Keratinocyte (primary cell): ENCODE measurements at regions not wholly inside any gene's neighbourhood (a gene's known extent, or its start where the extent isn't known, plus 50 kb on each side); places are given as distances from the start of the nearest gene placed in this dataset.

Source experiments
- DNase-seq: peaks from one replicate; pipeline ENCODE4 v3.0.0-alpha.2; 2011; ENCODE audit warnings: low read depth, missing footprints, low spot score
- FAIRE-seq: peaks from 2 replicates; lab custom pipeline; 2011; peaks lifted over from hg19 to GRCh38; lab: Jason Lieb, UNC
- H2AFZ ChIP-seq: 2 replicates; pipeline ENCODE4 v1.6.0; 2012; ENCODE audit warnings: low read length, control low read depth, inconsistent platforms; ENCODE audit not compliant: control insufficient read depth
- H3K27ac ChIP-seq: 2 replicates; pipeline ENCODE4 v1.5.1; 2011; ENCODE audit warnings: low read length; ENCODE audit not compliant: control insufficient read depth, insufficient read depth
- H3K27me3 ChIP-seq: 3 replicates; pipeline ENCODE4 v1.6.0; 2011; ENCODE audit warnings: low read length; ENCODE audit not compliant: control insufficient read depth, insufficient read depth; ENCODE audit errors: extremely low read depth
- H3K36me3 ChIP-seq, 2 experiments: 2 replicates in 1 of 2; 3 replicates in 1 of 2; pipeline ENCODE4 v1.5.1; 2011; ENCODE audit warnings: low read length in 2 of 2, mild to moderate bottlenecking in 1 of 2; ENCODE audit not compliant: control insufficient read depth in 2 of 2, insufficient read depth in 2 of 2; ENCODE audit errors: extremely low read depth in 1 of 2
- H3K4me1 ChIP-seq: 3 replicates; pipeline ENCODE4 v1.5.1; 2011; ENCODE audit warnings: low read length; ENCODE audit not compliant: control insufficient read depth, insufficient read depth; ENCODE audit errors: extremely low read depth
- H3K4me2 ChIP-seq: 3 replicates; pipeline ENCODE4 v1.6.0; 2011; ENCODE audit warnings: low read depth, low read length; ENCODE audit not compliant: control insufficient read depth, insufficient read depth; ENCODE audit errors: extremely low read depth
- H3K4me3 ChIP-seq, 3 experiments: fragments of 200-600 bp in 1 of 3; sonication (generic) in 1 of 3; 2 replicates in 2 of 3; 3 replicates in 1 of 3; pipeline ENCODE4 v1.5.1; 2011 to 2016; ENCODE audit warnings: low read length in 3 of 3, mild to moderate bottlenecking in 3 of 3, control low read depth in 2 of 3, inconsistent platforms in 1 of 3, low read depth in 1 of 3, mixed read lengths in 1 of 3, mixed run types in 1 of 3, moderate library complexity in 1 of 3; ENCODE audit not compliant: control insufficient read depth in 2 of 3, insufficient read depth in 2 of 3; ENCODE audit errors: extremely low read depth in 1 of 3
- H3K79me2 ChIP-seq: 2 replicates; pipeline ENCODE4 v1.6.0; 2012; ENCODE audit warnings: low read length; ENCODE audit not compliant: control insufficient read depth, insufficient read depth
- H3K9ac ChIP-seq: 3 replicates; pipeline ENCODE4 v1.6.0; 2011; ENCODE audit warnings: low read length; ENCODE audit not compliant: control insufficient read depth, insufficient read depth; ENCODE audit errors: extremely low read depth
- H3K9me1 ChIP-seq: 3 replicates; pipeline ENCODE4 v1.6.0; 2011; ENCODE audit warnings: low read length; ENCODE audit not compliant: control insufficient read depth, insufficient read depth; ENCODE audit errors: extremely low read depth
- H3K9me3 ChIP-seq: 2 replicates; pipeline ENCODE4 v1.5.1; 2012; ENCODE audit warnings: low read depth, low read length; ENCODE audit not compliant: control insufficient read depth
- H4K20me1 ChIP-seq: 3 replicates; pipeline ENCODE4 v1.6.0; 2011; ENCODE audit warnings: low read length; ENCODE audit not compliant: control insufficient read depth, insufficient read depth; ENCODE audit errors: extremely low read depth
- CTCF ChIP-seq, 3 experiments: IDR thresholded peaks in 1 of 3; conservative IDR thresholded peaks in 1 of 3; optimal IDR thresholded peaks in 1 of 3; 2 replicates in 2 of 3; 3 replicates in 1 of 3; pipeline versions ENCODE3 to v1.5.1; 2011; ENCODE audit warnings: low read length in 3 of 3, mild to moderate bottlenecking in 3 of 3, moderate library complexity in 2 of 3, control low read depth in 1 of 3, inconsistent platforms in 1 of 3; ENCODE audit not compliant: insufficient read depth in 2 of 3; ENCODE audit errors: extremely low read depth in 1 of 3
- EZH2 ChIP-seq: IDR thresholded peaks from one replicate; pipeline ENCODE4 v1.6.1; 2012; ENCODE audit warnings: inconsistent platforms, mild to moderate bottlenecking, low read length, moderate library complexity
- dilution Hi-C: fragments of 300-500 bp; cut with MboI; formaldehyde crosslinking; loops from one replicate; pipeline ENCODE4 v1.7.0; 2020; ENCODE audit warnings: low sequenced_read_pairs; ENCODE audit not compliant: extremely low pct_ligation_motif_present

GRCh38 chr3:164113371-164114332, 964.6 kb downstream of the SI start:
- Histone ChIP-seq H3K9ac (no peak overlapping the region), H3K27me3 (no peaks in the 10 kb centered on the region), H3K4me3 (no peak overlapping the region), H3K27ac (no peak overlapping the region), H4K20me1 (no peaks in the 10 kb centered on the region), H2AFZ (no peak overlapping the region), H3K36me3 (no peaks in the 10 kb centered on the region), H3K79me2 (no peaks in the 10 kb centered on the region), H3K9me1 (no peaks in the 10 kb centered on the region), H3K4me2 (no peak overlapping the region), H3K4me1 (no peaks in the 10 kb centered on the region), H3K9me3 (peaks cover 2% of the 10 kb centered on the region)
- DNase-seq = no peak
- no peak for FAIRE-seq
- TF ChIP-seq EZH2 = no peak
- dilution Hi-C loops = no loop called here

- FAIRE-seq (no peak), DNase-seq (no peak)
- no peaks in the 10 kb centered on the region for H4K20me1 ChIP-seq
- no peaks in the 10 kb centered on the region for H3K9me3 ChIP-seq
- no peaks in the 10 kb centered on the region for H3K79me2 ChIP-seq
- H3K36me3 ChIP-seq = no peaks in the 10 kb centered on the region
- dilution Hi-C loops = no loop called here
- no peak overlapping the region for H3K27ac ChIP-seq
- H3K4me1 ChIP-seq = no peaks in the 10 kb centered on the region
- no peaks in the 10 kb centered on the region for H3K27me3 ChIP-seq
- no peaks in the 10 kb centered on the region for H3K9me1 ChIP-seq
- no peak overlapping the region for H3K4me2 ChIP-seq
- H3K9ac ChIP-seq = no peak overlapping the region
- H3K4me3 ChIP-seq = no peak overlapping the region
- no peak overlapping the region for H2AFZ ChIP-seq
- TF ChIP-seq CTCF (optimal IDR thresholded peaks at IDR 0.05 in 1 of 3, IDR thresholded peaks at IDR 0.05 in 1 of 3, conservative IDR thresholded peaks at IDR 0.05 in 1 of 3; ENCODE audit: extremely low read depth in 1 of 3, insufficient read depth in 2 of 3, low read length in 3 of 3) = no peak
- no peak for TF ChIP-seq EZH2
Observed at GRCh38 chr3:164096352-164096751, 981.9 kb downstream of the SI start.
